DMS53 (cell line): ENCODE measurements at regions not wholly inside any gene's neighbourhood (a gene's known extent, or its start where the extent isn't known, plus 50 kb on each side); places are given as distances from the start of the nearest gene placed in this dataset.

Source experiments
- DNase-seq: peaks from one replicate; lab custom pipeline; 2025; lab: John Stamatoyannopoulos, UW

DNA sequence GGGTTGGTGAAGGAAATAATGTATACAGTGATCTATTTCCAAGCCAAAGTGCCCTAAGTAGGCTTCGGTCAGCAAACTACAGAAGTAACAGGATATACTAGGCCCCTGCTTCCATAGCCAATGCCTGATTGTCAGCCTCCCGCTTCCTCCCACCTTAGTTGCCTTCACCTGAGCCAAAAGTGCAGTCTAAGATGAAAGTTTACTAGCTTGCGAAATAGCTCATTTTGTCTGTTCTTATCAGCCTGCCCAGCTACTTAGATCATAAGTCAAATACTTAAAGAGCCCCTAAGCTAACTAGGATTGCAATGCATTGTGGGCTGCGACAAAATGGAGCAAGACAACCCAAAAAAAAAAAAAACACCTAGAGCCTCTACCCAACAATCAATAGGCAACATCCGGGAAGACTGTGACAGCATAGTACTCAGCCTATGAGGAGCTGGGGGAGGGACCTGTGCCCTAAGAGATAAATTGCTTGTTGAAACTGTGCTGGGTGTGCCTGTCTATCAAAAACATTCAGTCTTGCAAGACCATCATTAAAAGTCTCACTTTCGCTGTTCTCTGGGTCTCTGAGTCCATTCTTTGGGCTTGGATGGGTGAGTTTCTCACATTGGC, 454.7 kb upstream of the TSHZ3 start:
- no peak for DNase-seq

GRCh38 chr19:31804668-31805067, 455.4 kb upstream of the TSHZ3 start:
- no peak for DNase-seq

- DNase-seq, result no peak
These were observed 461.4 kb upstream of the TSHZ3 start for GRCh38 chr19:31810536-31811109.

GRCh38 chr19:31817971-31818797, 468.9 kb upstream of the TSHZ3 start:
- no peak for DNase-seq

- no peak for DNase-seq
These were observed 469.5 kb upstream of the TSHZ3 start for GRCh38 chr19:31818798-31819105.

DNA sequence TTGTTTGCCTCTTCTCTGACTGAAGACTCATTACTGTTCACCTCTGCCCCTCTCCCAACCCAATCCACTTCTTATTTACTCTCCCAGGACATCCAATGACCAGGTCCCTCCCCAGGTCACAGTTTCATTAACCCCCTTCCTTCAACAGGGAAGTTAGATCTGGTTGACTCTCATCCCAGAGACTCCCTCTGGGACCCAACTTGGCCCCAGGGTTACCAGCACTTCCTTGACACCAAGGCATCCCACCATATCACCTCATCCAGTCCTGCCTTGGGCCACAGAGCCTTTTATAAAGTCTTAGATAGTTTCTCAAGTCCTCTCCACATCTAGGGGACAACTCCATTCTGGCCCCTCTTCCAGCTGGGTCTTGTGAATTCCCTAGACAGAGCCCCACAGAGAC, 470.6 kb upstream of the TSHZ3 start:
- no peak for DNase-seq

- DNase-seq, result no peak
These were observed 472.1 kb upstream of the TSHZ3 start for GRCh38 chr19:31821346-31821745.

DNA sequence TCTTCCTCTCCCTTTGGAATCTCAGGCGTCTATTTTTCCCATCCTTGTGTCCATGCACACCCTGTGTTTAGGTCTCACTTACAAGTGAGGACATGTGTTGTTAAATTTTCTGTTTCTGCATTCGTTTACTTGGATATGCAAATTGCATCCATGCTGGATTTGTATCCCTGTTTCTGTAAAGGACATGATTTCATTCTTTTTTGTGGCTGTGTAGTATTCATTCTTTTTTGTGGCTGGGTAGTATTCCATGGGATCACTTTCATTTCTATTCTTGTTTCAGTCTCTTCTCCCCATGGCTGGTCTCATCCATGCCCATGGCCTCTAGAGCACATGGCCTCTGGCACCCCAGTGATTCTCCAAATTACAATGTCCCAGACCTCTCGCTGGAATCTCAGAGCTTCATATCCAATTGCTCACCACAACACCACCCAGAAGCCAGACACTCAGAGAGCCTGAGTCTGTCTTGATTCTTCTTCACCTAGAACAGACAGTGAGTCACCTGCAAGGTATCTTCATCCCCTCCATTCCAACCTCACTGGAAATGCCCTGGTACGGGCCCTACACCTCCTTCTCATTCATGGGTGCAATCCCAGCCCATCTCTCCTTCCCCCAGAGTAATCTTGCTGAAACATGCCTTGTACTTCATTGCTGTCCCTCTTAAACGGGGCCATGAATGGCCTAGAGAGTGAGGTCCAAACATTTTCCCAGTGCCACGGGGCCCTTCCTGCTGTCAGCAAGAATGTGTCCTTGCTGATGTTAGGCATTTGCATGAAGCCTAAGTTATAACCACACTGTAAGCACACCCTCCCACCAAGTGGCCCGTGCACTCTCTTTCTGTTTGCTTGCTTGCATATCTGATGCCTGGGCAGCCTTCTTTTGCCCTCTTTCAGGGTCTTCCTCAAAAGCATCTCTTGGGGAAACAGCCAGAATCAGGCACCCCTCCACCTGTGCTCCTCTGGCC, 476.2 kb upstream of the TSHZ3 start:
- no peak for DNase-seq

- no peak for DNase-seq
These were observed 477.1 kb upstream of the TSHZ3 start for GRCh38 chr19:31826325-31826724.

- no peak for DNase-seq
These were observed 482.4 kb upstream of the TSHZ3 start for GRCh38 chr19:31831421-31832175.

- DNase-seq, result no peak
These were observed 482.9 kb upstream of the TSHZ3 start for GRCh38 chr19:31832176-31832548.

GRCh38 chr19:31834070-31834469, 484.8 kb upstream of the TSHZ3 start:
- no peak for DNase-seq

GRCh38 chr19:31838163-31838815, 489.1 kb upstream of the TSHZ3 start:
- no peak for DNase-seq

GRCh38 chr19:31840371-31840770, 491.1 kb upstream of the TSHZ3 start:
- DNase-seq, result no peak

DNA sequence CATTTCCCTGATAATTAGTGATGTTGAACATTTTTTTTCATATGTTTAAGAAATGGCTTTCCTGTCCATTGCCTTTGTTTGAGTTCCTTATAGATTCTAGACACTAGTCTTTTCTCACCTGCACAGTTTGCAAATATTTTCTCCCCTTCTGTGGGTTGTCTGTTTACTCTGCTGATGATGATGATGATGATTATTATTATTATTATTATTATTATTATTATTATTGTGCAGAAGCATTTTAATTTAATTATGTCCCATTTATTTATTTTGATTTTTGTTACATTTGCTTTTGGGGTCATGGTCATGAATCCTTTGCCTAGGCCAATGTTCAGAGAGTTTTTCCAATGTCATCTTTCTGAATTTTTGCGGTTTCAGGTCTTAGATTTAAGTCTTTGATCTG, 492.5 kb upstream of the TSHZ3 start:
- no peak for DNase-seq

DNA sequence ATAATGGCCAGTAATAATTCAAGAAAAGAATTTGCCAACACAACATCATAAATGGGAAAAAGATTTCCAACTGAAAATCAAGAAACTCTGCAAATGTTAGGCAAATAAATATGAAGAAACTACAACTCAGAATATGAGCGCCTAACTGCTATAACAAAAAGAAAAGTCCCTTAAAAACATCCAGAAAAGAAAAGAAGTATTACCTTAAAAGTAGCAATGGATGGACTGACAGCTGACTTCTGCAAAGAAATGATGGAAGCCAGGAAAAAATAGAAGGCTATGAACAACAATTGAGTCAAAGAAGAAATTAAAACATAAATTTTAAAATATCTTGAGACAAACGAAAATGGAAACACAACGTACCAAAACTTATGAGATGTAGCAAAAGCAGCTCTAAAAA, 482.3 kb upstream of the ZNF507 start:
- DNase-seq, result no peak

- no peak for DNase-seq
These were observed 471.1 kb upstream of the ZNF507 start for GRCh38 chr19:31874313-31874712.

GRCh38 chr19:31875591-31875990, 469.8 kb upstream of the ZNF507 start:
- no peak for DNase-seq

- DNase-seq, result no peak
These were observed 465.1 kb upstream of the ZNF507 start for GRCh38 chr19:31880283-31880682.

- no peak for DNase-seq
These were observed 463.4 kb upstream of the ZNF507 start for GRCh38 chr19:31881988-31882387.

GRCh38 chr19:31882709-31883108, 462.7 kb upstream of the ZNF507 start:
- DNase-seq, result no peak
